PC-9 (cell line): ENCODE measurements at regions not wholly inside any gene's neighbourhood (a gene's known extent, or its start where the extent isn't known, plus 50 kb on each side); places are given as distances from the start of the nearest gene placed in this dataset.

ENCODE experiments used
- EZH2 ChIP-seq: fragments of 200-600 bp; sonication (generic); IDR thresholded peaks from 2 replicates; pipeline ENCODE4 v1.8.0; 2017; ENCODE audit warnings: antibody characterized with exemption, low read depth
- TF ChIP-seq, protein P1 (sequence below): fragments of 200-600 bp; sonication (generic); conservative IDR thresholded peaks from 2 replicates; pipeline ENCODE4 v1.6.1; 2017; ENCODE audit warnings: mixed run types, antibody characterized with exemption, mild to moderate bottlenecking, moderate library complexity

GRCh38 chr5:168176941-168177340 lies 114.5 kb upstream of the WWC1 start:
- TF ChIP-seq, protein P1, sequence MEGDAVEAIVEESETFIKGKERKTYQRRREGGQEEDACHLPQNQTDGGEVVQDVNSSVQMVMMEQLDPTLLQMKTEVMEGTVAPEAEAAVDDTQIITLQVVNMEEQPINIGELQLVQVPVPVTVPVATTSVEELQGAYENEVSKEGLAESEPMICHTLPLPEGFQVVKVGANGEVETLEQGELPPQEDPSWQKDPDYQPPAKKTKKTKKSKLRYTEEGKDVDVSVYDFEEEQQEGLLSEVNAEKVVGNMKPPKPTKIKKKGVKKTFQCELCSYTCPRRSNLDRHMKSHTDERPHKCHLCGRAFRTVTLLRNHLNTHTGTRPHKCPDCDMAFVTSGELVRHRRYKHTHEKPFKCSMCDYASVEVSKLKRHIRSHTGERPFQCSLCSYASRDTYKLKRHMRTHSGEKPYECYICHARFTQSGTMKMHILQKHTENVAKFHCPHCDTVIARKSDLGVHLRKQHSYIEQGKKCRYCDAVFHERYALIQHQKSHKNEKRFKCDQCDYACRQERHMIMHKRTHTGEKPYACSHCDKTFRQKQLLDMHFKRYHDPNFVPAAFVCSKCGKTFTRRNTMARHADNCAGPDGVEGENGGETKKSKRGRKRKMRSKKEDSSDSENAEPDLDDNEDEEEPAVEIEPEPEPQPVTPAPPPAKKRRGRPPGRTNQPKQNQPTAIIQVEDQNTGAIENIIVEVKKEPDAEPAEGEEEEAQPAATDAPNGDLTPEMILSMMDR, result no peak
- TF ChIP-seq EZH2, result no peak
